Activated CD4-positive, alpha-beta memory T cell treated with anti-CD3 and anti-CD28 coated beads for 36 hours (primary cell): ENCODE measurements at regions not wholly inside any gene's neighbourhood (a gene's known extent, or its start where the extent isn't known, plus 50 kb on each side); places are given as distances from the start of the nearest gene placed in this dataset.
A peak's percentile ranks its signal among the peaks of the same experiment; 100 is the strongest.

Source experiments
- CTCF ChIA-PET: fragments of 350-600 bp; sonication (Branson Sonifier 250); formaldehyde crosslinking; loops from one replicate; lab custom pipeline; 2021; ENCODE audit warnings: antibody characterized with exemption, inconsistent platforms; lab: Charles Lee
- POLR2A ChIA-PET: fragments of 350-600 bp; sonication (Branson Sonifier 250); formaldehyde crosslinking; loops from one replicate; lab custom pipeline; 2021; ENCODE audit warnings: antibody characterized with exemption; lab: Charles Lee
- DNase-seq: peaks from one replicate; pipeline ENCODE4 v3.0.0-alpha.2; 2020
- H3K27ac Mint-ChIP-seq: one replicate; pipeline ENCODE4 v1.8.0; 2021; ENCODE audit warnings: mixed read lengths
- H3K27me3 Mint-ChIP-seq: one replicate; pipeline ENCODE4 v1.8.0; 2021; ENCODE audit warnings: mixed read lengths
- H3K36me3 Mint-ChIP-seq: one replicate; pipeline ENCODE4 v1.8.0; 2021; ENCODE audit warnings: mixed read lengths
- H3K4me1 Mint-ChIP-seq: one replicate; pipeline ENCODE4 v1.8.0; 2021; ENCODE audit warnings: low read depth, mixed read lengths
- H3K4me3 Mint-ChIP-seq: one replicate; pipeline ENCODE4 v1.8.0; 2021; ENCODE audit warnings: mild to moderate bottlenecking, mixed read lengths
- H3K9me3 Mint-ChIP-seq: one replicate; pipeline ENCODE4 v1.8.0; 2021; ENCODE audit warnings: mixed read lengths
- intact Hi-C: fragments of 100-400 bp; cut with micrococcal nuclease; formaldehyde crosslinking; loops from one replicate; pipeline ENCODE4 v1.15.1; 2023

- intact Hi-C loops, result loop anchor here (1.0 to 5.0 kb wide), 13 partner anchors 26 to 299 kb away; partner anchors contain the start of gene EGR2
- Mint-ChIP-seq H3K27ac (peak overlapping the region; percentile 74), H3K4me3 (no peak overlapping the region), H3K9me3 (peaks cover 7% of the 10 kb centered on the region), H3K36me3 (peaks cover 6% of the 10 kb centered on the region), H3K27me3 (peaks cover 2% of the 10 kb centered on the region), H3K4me1 (peaks cover 33% of the 10 kb centered on the region)
- POLR2A ChIA-PET, result interaction anchor here (0.5 to 2.7 kb wide), 16 partner anchors 9 to 781 kb away, joined by 3 to 25 read pairs (median 4); partner anchors contain the start of gene EGR2
- CTCF ChIA-PET, result interaction anchor here (0.6 to 4.9 kb wide), 29 partner anchors 9 to 906 kb away, joined by 3 to 37 read pairs (median 4); partner anchors contain the start of gene EGR2
- peak; percentile 92 for DNase-seq
Measured at GRCh38 chr10:62681211-62681940, 123.1 kb upstream of the ADO start.

DNA sequence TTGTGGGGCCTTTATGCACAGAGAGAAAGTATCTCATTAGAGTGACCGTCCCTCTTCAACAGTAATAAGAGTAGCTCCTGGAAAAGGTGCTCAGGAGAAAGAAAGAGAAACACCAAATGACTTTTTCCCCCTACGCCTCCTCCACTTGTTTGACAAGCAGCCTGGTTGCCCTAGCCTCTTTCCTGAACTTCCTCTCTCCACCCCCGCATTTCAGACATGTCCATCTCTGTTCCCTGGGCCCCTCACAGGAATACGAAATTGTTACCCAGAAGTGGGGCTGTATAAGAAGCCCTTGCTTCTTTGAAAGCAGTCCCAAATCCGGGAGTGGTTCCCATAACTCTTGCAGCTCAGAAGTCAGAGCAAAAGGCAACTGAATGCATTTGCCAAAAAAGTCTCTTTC lies 119.6 kb upstream of the ADO start:
- Mint-ChIP-seq H3K9me3 (peaks cover 20% of the 10 kb centered on the region), H3K27ac (no peak overlapping the region), H3K4me3 (no peak overlapping the region), H3K27me3 (peaks cover 2% of the 10 kb centered on the region), H3K36me3 (peaks cover 18% of the 10 kb centered on the region), H3K4me1 (peaks cover 50% of the 10 kb centered on the region)
- intact Hi-C loops, result loop anchor here (5.0 kb wide), 1 partner anchor 303 kb away; no protein-coding TSS in a partner anchor
- no peak for DNase-seq
- ChIA-PET POLR2A (no interaction called here), CTCF (interaction anchor here (1.9 kb wide), 1 partner anchor 133 kb away, joined by 5 read pairs; no protein-coding TSS in a partner anchor)

DNA sequence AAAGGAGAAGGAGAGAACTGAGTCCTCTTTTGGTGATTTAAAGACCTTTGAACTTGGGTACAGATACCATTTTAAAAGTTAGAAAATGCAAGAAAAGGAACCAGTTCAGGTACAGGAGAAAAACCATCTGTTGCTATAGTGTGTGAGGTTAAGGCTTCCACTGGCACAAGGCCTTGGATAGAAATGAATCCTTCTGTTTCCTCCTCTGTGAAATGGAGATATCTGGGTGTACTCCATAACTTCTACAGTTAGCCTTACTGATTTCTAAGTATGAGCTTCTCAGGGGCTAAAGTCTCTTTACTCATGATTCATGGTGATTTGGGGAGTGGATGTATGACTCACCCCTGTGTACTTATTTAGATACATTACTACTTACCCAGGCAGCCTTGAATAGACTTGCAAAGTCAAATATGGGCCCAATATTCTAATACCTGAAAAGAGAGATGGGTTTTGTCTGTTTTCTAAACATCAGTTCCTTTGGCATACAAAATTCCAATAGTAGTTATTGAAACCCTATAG lies 117.2 kb upstream of the ADO start:
- Mint-ChIP-seq H3K4me1 (peaks cover 51% of the 10 kb centered on the region), H3K9me3 (peaks cover 20% of the 10 kb centered on the region), H3K4me3 (no peak overlapping the region), H3K36me3 (peaks cover 18% of the 10 kb centered on the region), H3K27me3 (peaks cover 2% of the 10 kb centered on the region), H3K27ac (no peak overlapping the region)
- ChIA-PET POLR2A (no interaction called here), CTCF (no interaction called here)
- DNase-seq, result no peak
- intact Hi-C loops, result no loop called here

- intact Hi-C loops, result no loop called here
- DNase-seq, result no peak
- H3K4me3 Mint-ChIP-seq, result no peak overlapping the region
- peaks cover 2% of the 10 kb centered on the region for H3K27me3 Mint-ChIP-seq
- ChIA-PET POLR2A (no interaction called here), CTCF (no interaction called here)
- H3K36me3 Mint-ChIP-seq, result peaks cover 18% of the 10 kb centered on the region
- H3K27ac Mint-ChIP-seq, result no peak overlapping the region
- peaks cover 20% of the 10 kb centered on the region for H3K9me3 Mint-ChIP-seq
- peaks cover 48% of the 10 kb centered on the region for H3K4me1 Mint-ChIP-seq
Measured at GRCh38 chr10:62688971-62689700, 115.4 kb upstream of the ADO start.

- Mint-ChIP-seq H3K4me1 (peaks cover 53% of the 10 kb centered on the region), H3K27ac (peak overlapping the region; percentile 6), H3K9me3 (peaks cover 20% of the 10 kb centered on the region), H3K4me3 (peak overlapping the region; percentile 29), H3K36me3 (peaks cover 18% of the 10 kb centered on the region), H3K27me3 (peaks cover 2% of the 10 kb centered on the region)
- ChIA-PET CTCF (no interaction called here), POLR2A (no interaction called here)
- DNase-seq, result no peak
- intact Hi-C loops, result no loop called here
Measured at GRCh38 chr10:62689712-62690111, 114.8 kb upstream of the ADO start.

DNA sequence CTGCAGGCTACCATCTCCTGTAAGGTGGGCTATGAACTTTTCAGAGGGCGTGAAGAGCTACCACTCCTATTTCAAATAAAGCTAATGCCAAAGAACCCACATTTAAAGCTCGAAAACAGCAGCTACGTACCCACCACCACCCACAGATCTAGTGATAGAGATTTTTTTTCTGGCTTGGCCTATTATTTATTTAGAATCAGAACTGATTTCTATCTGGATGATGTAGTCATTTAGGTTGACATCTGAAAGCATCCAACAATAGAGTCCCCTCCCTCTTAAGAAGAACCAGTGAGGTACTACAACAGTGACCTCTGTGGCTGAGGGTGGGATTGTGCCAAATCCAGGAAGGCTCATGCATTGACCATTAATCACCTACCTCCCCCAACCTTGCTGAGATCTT lies 113.8 kb upstream of the ADO start:
- no peak for DNase-seq
- CTCF ChIA-PET, result interaction anchor here (1.0 kb wide), 1 partner anchor 9 kb away, joined by 5 read pairs; no protein-coding TSS in a partner anchor
- Mint-ChIP-seq H3K9me3 (peaks cover 20% of the 10 kb centered on the region), H3K36me3 (peaks cover 18% of the 10 kb centered on the region), H3K4me1 (peaks cover 58% of the 10 kb centered on the region), H3K27ac (no peak overlapping the region), H3K27me3 (no peaks in the 10 kb centered on the region), H3K4me3 (no peak overlapping the region)
- POLR2A ChIA-PET, result interaction anchor here (1.5 kb wide), 1 partner anchor 9 kb away, joined by 5 read pairs; no protein-coding TSS in a partner anchor
- intact Hi-C loops, result no loop called here

GRCh38 chr10:62691336-62691735 lies 113.2 kb upstream of the ADO start:
- intact Hi-C loops, result no loop called here
- no peak for DNase-seq
- no peak overlapping the region for H3K4me3 Mint-ChIP-seq
- peaks cover 59% of the 10 kb centered on the region for H3K4me1 Mint-ChIP-seq
- peaks cover 13% of the 10 kb centered on the region for H3K9me3 Mint-ChIP-seq
- peaks cover 12% of the 10 kb centered on the region for H3K36me3 Mint-ChIP-seq
- peak overlapping the region; percentile 29 for H3K27ac Mint-ChIP-seq
- POLR2A ChIA-PET, result interaction anchor here (1.5 kb wide), 1 partner anchor 10 kb away, joined by 5 read pairs; no protein-coding TSS in a partner anchor
- H3K27me3 Mint-ChIP-seq, result no peaks in the 10 kb centered on the region
- CTCF ChIA-PET, result interaction anchor here (1.5 kb wide), 1 partner anchor 10 kb away, joined by 3 read pairs; no protein-coding TSS in a partner anchor

DNA sequence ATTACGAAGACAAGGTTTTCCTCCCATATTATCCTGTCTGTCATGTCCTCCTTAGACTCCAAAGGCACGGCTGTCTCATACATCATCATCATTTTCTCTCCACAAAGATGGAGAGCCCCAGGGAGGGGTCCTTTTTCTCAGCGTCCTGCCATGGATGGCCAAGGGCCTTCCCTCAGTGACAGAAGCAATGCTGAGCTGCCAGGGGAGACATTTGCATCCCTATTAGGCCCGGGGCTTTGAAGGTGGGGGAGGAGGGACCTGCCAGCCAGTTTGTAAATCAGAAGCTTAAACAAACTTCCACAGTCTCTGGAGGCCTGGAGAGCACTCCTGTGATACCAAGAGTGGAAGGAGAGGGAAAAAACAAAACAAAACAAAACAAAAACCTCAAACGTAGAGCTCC lies 112.4 kb upstream of the ADO start:
- peaks cover 60% of the 10 kb centered on the region for H3K4me1 Mint-ChIP-seq
- POLR2A ChIA-PET, result no interaction called here
- CTCF ChIA-PET, result interaction anchor here (0.8 to 1.5 kb wide), 2 partner anchors 11 to 82 kb away, joined by 3 read pairs; no protein-coding TSS in a partner anchor

GRCh38 chr10:62693306-62693705 lies 111.2 kb upstream of the ADO start:
- Mint-ChIP-seq H3K27ac (no peak overlapping the region), H3K36me3 (peaks cover 1% of the 10 kb centered on the region), H3K9me3 (peaks cover 5% of the 10 kb centered on the region), H3K4me1 (peaks cover 57% of the 10 kb centered on the region), H3K4me3 (no peak overlapping the region), H3K27me3 (no peaks in the 10 kb centered on the region)
- no peak for DNase-seq
- POLR2A ChIA-PET, result no interaction called here
- CTCF ChIA-PET, result no interaction called here
- intact Hi-C loops, result no loop called here

More for the DNA sequence above, 112.4 kb upstream of the ADO start:
- Mint-ChIP-seq H3K27ac (no peak overlapping the region), H3K4me3 (no peak overlapping the region), H3K27me3 (no peaks in the 10 kb centered on the region), H3K9me3 (peaks cover 7% of the 10 kb centered on the region), H3K36me3 (peaks cover 6% of the 10 kb centered on the region)
- DNase-seq, result no peak
- intact Hi-C loops, result no loop called here

- ChIA-PET CTCF (no interaction called here), POLR2A (no interaction called here)
- Mint-ChIP-seq H3K27ac (no peak overlapping the region), H3K9me3 (peaks cover 17% of the 10 kb centered on the region), H3K27me3 (no peaks in the 10 kb centered on the region), H3K4me3 (no peak overlapping the region), H3K36me3 (peaks cover 11% of the 10 kb centered on the region), H3K4me1 (peaks cover 45% of the 10 kb centered on the region)
- intact Hi-C loops, result no loop called here
- DNase-seq, result no peak
Measured at GRCh38 chr10:62694537-62695126, 109.9 kb upstream of the ADO start.

- POLR2A ChIA-PET, result no interaction called here
- H3K4me1 Mint-ChIP-seq, result peaks cover 23% of the 10 kb centered on the region
- no peak for DNase-seq
- H3K27me3 Mint-ChIP-seq, result peaks cover 3% of the 10 kb centered on the region
- H3K4me3 Mint-ChIP-seq, result no peak overlapping the region
- intact Hi-C loops, result no loop called here
- no peak overlapping the region for H3K27ac Mint-ChIP-seq
- CTCF ChIA-PET, result interaction anchor here (1.2 kb wide), 1 partner anchor 11 kb away, joined by 3 read pairs; no protein-coding TSS in a partner anchor
- H3K9me3 Mint-ChIP-seq, result peaks cover 24% of the 10 kb centered on the region
- peaks cover 11% of the 10 kb centered on the region for H3K36me3 Mint-ChIP-seq
Measured at GRCh38 chr10:62696798-62697197, 107.7 kb upstream of the ADO start.
